Motor neuron (in vitro differentiated cells): ENCODE measurements at regions not wholly inside any gene's neighbourhood (a gene's known extent, or its start where the extent isn't known, plus 50 kb on each side); places are given as distances from the start of the nearest gene placed in this dataset.
"Not testable (repeated sequence)": the region's sequence is repeated elsewhere in the genome, so short reads cannot be mapped to it uniquely, and the experiment has no call there.

Experiments used
- ATAC-seq, 8 experiments: fragments of 200-7000 bp; cut with Tn5 transposase; replicated peaks in 6 of 8; 2 replicates each; pipeline ENCODE4 v1.8.0; 2021; ENCODE audit warnings: mild to moderate bottlenecking in 8 of 8, moderate library complexity in 8 of 8
- H3K27ac ChIP-seq, 2 donors: fragments of 250-450 bp; sonication (Bioruptor Pico); 2 replicates each; pipeline ENCODE4 v1.9.0; 2021; ENCODE audit warnings: antibody characterized with exemption in 2 of 2, mild to moderate bottlenecking in 2 of 2, moderate library complexity in 1 of 2
- H3K4me1 ChIP-seq, 2 donors: fragments of 250-450 bp; sonication (Bioruptor Pico); replicated peaks in 1 of 2; 2 replicates each; pipeline ENCODE4 v1.6.1; 2021; ENCODE audit warnings: antibody characterized with exemption in 2 of 2, mild to moderate bottlenecking in 2 of 2, moderate library complexity in 1 of 2
- H3K4me3 ChIP-seq, 5 donors: fragments of 250-450 bp; sonication (Bioruptor Pico); 2 replicates each; pipeline ENCODE4 v1.9.0; 2021; ENCODE audit warnings: antibody characterized with exemption in 5 of 5, mild to moderate bottlenecking in 5 of 5, moderate library complexity in 4 of 5
- WGBS, 10 experiments: fragments of 450-650 bp; shearing (Covaris generic); methylation state at CpG; one replicate each; pipeline ENCODE4 v1.0.0; 2022; 5-methylcytosine and 5-hydroxymethylcytosine counted together
- in situ Hi-C, 9 experiments: fragments of 400-800 bp; cut with MboI; loops; one replicate each; pipeline ENCODE4 v1.15.0; 2021; ENCODE audit warnings: low sequenced_read_pairs in 9 of 9, low pct_unique_long_range_greater_than_20kb in 2 of 9; ENCODE audit not compliant: unreplicated experiment in 9 of 9

DNA sequence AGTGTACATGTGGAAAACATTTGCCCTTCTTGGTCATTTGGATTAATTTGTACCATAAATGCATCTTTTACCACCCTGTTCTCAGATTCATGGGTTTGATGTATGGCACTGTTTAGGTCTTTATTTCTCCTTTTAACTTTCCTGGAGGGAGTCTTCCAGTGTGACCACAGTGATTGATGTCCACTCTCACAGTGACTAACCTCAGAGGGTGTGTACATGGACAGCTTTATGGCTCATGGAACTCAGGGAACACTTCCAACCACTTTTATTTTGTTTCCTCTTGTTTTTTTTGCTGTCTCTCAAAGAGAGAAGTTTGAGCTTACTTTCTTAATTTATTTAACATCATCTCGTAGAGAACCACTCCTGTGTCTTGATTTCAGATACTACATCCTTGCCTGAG, 489.8 kb upstream of the CHD1 start:
- H3K4me1 ChIP-seq, H3K27ac ChIP-seq, in situ Hi-C loops, H3K4me3 ChIP-seq: not testable (repeated sequence)
- ATAC-seq, result peak in 6 of 8 experiments; percentile 32 to 81 (median 55)
- WGBS, 10 experiments, result no CpG with 5 or more reads among the region's 1 CpG

DNA sequence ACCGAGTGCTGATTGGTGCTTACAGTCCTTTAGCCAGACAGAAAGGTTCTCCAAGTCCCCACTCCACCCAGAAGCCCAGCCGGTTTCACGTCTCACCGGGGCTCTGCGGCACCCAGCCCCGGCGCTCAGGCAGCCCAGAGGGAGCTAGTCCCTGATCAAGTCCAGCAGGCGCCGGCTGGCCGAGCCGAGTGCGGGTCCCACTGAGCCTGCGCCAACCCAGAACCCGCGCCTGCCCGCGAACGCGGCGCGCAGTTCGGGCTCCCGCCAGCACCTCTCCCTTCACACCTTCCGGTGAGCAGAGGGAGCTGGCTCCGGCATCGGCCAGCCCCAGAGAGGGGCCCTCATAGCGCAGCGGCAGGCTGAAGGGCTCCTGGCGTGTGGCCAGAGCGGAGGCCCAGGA, 481.6 kb upstream of the CHD1 start:
- in situ Hi-C loops, ATAC-seq, H3K4me1 ChIP-seq, H3K27ac ChIP-seq, H3K4me3 ChIP-seq: not testable (repeated sequence)
- WGBS, 10 experiments, result no CpG with 5 or more reads among the region's 30 CpGs

DNA sequence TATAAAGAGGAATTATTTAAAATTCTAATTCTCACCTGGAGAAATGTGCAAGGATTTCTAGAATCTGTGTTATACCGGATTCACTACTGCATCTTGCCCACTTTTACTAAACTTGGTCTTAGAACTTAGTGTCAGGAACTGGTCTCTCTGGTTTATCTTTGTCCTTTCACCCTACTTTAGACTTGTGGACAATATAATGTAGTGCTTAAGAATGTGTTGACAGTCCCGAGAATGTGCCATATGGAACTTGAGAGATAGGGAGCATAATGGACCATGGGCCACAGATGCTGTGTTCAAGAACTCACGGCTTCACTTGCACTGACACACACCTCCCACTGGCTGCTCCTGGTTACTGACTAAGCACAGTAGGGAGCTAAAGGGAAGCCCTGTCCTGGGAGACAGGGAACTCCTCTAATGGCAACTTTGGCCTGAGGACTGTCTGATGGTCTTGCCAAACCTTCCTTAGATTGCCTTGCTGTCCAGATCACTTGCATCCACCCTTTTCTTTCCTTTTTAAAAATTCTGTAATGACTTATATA, 476.0 kb upstream of the CHD1 start:
- H3K27ac ChIP-seq, H3K4me3 ChIP-seq, H3K4me1 ChIP-seq, in situ Hi-C loops, ATAC-seq: not testable (repeated sequence)
- WGBS, 10 experiments, result 0 to 80% methylated on average over 1 of the region's 3 CpGs; no CpG with 5 or more reads in 8 of the 10 experiments

DNA sequence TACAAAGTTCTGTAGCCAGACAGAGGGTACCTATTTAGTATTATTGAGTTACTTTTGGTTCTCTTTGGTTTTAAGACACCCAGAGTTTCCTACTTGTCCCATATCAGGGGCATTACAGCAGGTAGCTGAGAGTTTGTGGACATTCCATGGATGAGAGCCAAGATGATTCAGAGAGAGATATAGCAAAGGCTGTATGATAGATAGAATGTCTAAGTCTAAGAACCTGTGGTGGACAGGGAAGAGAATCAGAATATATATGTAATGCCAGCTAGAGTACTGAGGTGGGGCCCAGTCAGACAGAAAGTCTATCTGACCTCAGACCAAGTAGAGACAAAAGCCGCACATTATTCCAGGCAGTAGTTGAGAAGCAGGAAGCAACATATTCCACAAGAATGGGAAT, 471.8 kb upstream of the CHD1 start:
- in situ Hi-C loops, H3K4me3 ChIP-seq, H3K27ac ChIP-seq, H3K4me1 ChIP-seq, ATAC-seq: not testable (repeated sequence)
- WGBS, 10 experiments, result 38 to 40% methylated on average over 1 of the region's 1 CpG; no CpG with 5 or more reads in 8 of the 10 experiments

DNA sequence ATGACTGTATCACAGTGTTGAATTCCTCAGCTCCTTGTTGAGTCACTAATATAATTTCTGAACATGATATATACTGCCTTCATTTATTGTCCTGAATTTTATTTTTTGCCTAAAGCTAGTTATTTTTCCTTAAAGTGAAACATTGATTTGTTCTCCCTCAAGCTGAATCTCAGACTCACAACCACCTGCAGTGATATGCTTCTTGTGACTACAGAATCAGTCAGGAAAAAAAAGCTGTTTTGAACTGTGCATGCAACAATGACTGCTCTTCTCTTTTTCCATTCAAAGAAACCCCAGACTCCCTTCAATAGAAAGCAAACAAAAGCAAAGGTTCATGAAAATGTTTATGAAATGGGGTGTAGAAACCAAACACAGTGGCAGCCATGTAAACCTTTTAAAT, 470.2 kb upstream of the CHD1 start:
- in situ Hi-C loops, result no loop called here
- no peak overlapping the region for H3K27ac ChIP-seq
- no peaks in the 10 kb centered on the region for H3K4me1 ChIP-seq
- ATAC-seq, result no peak
- H3K4me3 ChIP-seq, result no peak overlapping the region

DNA sequence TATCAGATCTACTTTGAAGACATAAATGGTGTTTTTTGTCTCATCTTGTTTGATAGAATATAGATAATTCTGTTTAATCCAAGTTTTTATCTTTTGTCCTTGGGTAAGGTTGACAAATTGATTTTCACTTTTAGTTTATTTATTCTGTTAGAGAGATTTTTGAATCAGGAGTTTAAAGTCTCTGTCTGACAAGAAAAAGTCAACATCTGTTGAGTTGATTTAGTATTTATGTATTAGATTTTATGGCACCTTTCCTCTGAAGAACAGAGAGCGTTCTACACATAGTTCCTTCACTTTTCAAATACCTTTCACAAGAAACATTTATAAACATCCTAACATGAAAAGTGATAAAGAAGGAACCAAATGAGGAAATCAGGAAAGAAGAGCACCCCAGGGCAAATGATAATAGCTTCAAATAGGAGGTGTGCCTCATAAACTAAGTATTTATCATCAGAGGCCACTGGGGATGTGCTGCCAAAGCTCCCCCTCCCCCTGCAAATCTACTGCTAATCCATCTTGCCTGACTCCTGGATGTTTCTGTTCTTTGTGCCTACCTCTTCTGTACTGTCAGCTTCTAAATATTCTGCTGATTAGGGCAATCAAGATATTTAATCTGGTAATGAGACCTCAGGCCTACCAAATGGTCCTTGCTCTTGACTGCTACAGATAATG, 457.7 kb upstream of the CHD1 start:
- Histone ChIP-seq H3K4me3 (no peak overlapping the region), H3K4me1 (no peaks in the 10 kb centered on the region), H3K27ac (no peak overlapping the region)
- peak in 3 of 8 experiments; percentile 33 to 72 (median 68) for ATAC-seq
- WGBS, 10 experiments, result 0 to 80% (median 39%) methylated on average over 1 of the region's 1 CpG; no CpG with 5 or more reads in 4 of the 10 experiments
- in situ Hi-C loops, result no loop called here

DNA sequence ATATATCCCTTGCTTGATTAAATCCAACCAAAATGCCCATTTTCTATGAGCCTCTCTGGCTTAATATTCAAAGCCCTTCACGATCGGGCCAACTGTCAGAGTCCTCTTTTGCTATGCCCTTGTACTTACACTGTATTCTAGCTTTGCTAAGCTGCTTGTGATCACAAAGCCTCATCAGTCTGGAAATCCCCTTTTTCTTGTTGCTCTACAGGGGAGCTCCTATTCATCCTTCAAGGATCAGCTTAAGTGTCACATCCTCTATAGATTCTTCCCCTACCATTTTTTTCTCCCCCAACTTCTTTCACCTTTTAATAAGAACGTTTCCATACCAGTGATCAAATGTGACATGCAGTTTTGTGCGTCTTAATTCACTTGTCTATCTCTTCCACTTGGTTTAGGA, 450.4 kb upstream of the CHD1 start:
- in situ Hi-C loops, result no loop called here
- peaks cover 0 to 4% of the 10 kb centered on the region in 2 donors for H3K4me1 ChIP-seq
- H3K27ac ChIP-seq, result no peak overlapping the region
- no peak for ATAC-seq
- no peak overlapping the region for H3K4me3 ChIP-seq
- 6 to 50% (median 35%) methylated on average over 1 to 4 of the region's 4 CpGs; no CpG with 5 or more reads in 2 of the 10 experiments for WGBS, 10 experiments

DNA sequence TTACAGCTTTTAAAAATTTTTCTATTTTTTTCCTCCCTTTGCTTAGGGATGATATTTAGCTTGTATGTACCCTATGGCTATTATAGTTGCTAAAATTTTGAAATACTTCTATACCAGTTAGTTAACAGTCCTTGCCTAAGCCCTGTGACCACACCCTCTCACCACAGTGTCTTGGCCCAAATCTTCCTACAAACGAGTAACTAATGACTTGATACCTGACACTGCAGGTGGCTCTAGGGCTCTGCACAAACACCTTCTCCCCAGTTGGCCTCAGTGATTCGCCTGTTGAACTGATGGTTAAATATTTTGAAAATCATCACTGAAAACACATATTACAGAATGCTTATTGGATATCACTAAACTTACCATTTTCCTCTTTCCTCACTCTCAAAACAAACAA, 449.6 kb upstream of the CHD1 start:
- Histone ChIP-seq H3K4me1 (peaks cover 0 to 4% of the 10 kb centered on the region in 2 donors), H3K4me3 (no peak overlapping the region), H3K27ac (no peak overlapping the region)
- ATAC-seq, result no peak
- WGBS, 10 experiments, result 0 to 100% (median 40%) methylated on average over 1 to 2 of the region's 2 CpGs; no CpG with 5 or more reads in 2 of the 10 experiments
- in situ Hi-C loops, result no loop called here

DNA sequence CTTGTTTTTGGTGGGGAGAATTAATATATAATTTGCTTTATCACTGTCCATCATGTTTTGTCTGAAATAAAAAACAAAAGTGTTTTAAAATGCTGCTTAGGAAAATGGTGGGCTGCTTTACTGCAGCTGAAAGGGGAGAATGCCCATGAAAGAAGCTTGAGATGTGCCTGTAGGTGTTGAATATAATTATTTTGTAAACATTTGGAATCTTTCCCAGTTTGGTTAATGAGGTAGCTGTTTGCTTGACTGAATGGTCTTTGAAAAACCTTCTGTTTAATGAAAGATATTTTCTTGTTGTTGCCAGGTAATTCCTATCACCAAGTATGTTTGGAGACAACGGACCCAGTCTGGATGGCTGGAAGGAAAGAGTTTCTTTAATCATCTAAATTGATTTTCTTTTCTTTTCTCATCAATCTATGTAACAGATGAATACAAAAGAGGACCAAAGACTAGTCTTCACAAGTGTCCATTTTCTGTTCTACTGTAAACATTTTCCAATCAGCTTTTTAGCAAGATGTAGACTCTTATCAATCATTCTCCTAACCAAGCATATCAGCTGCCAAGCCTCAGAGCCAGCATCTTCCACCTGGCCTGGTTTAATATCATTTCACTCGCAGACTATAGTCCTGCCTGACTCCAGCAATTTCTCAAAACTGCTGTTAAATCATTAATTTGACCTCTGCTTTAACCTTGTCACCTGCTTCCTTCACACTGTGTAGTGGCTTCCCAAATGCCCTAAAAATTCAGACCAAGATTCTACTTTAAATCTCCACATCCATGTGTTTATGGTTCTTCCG, 441.2 kb upstream of the CHD1 start:
- H3K4me3 ChIP-seq, result no peak overlapping the region
- in situ Hi-C loops, result no loop called here

DNA sequence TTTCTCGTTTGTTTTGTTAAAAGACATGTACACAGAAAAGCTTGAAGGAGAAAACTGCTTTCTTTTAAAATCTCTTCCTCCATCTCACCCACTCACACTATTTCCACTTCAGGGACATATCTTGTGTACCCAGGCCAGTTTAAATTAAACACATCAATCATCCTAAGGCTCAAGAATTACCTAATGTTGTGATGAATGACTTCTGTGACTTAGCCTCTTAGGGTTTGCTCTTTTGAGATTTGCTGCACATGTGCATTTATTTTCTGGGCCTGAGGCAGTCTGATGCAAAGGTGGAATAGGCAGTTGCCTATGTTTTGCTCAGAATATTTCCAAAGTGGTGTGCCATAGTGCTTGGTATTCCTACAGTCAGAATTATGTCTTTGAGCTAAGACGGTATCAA, 439.9 kb upstream of the CHD1 start:
- no peak overlapping the region for H3K27ac ChIP-seq
- in situ Hi-C loops, result no loop called here
- ATAC-seq, result peak in 5 of 8 experiments; percentile 4 to 66 (median 40)
- 0 to 100% (median 81%) methylated on average over 1 to 2 of the region's 2 CpGs; no CpG with 5 or more reads in 2 of the 10 experiments for WGBS, 10 experiments
- H3K4me3 ChIP-seq, result no peak overlapping the region
- H3K4me1 ChIP-seq, result peaks cover 22 to 27% of the 10 kb centered on the region in 2 donors

More for the DNA sequence above, 441.2 kb upstream of the CHD1 start:
- peaks cover 22 to 27% of the 10 kb centered on the region in 2 donors for H3K4me1 ChIP-seq
- peak in 5 of 8 experiments; percentile 44 to 87 (median 73) for ATAC-seq
- 0 to 73% (median 32%) methylated on average over 1 to 3 of the region's 3 CpGs for WGBS, 10 experiments
- no peak overlapping the region for H3K27ac ChIP-seq

DNA sequence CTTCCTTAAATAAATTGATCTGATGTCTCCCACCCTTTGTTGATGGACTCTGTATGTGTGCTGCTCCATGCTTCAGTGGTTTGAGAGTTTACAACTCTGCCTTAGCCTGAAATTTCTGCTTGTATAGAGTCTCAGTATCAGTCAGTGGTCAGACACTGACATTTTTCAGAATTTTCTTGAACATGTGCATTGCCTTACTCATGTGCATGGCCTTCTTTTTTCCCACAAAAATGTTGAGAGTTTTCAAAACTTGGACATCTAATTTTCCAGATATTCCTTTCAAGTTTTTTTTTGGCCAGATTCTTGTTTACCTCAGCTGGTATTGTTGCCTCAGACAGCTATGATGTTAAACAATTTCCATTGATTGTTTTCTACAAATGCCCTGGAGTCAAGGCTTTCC, 427.1 kb upstream of the CHD1 start:
- in situ Hi-C loops, result no loop called here
- H3K4me3 ChIP-seq, result no peak overlapping the region
- peak in 1 of 8 experiments; percentile 36 for ATAC-seq

DNA sequence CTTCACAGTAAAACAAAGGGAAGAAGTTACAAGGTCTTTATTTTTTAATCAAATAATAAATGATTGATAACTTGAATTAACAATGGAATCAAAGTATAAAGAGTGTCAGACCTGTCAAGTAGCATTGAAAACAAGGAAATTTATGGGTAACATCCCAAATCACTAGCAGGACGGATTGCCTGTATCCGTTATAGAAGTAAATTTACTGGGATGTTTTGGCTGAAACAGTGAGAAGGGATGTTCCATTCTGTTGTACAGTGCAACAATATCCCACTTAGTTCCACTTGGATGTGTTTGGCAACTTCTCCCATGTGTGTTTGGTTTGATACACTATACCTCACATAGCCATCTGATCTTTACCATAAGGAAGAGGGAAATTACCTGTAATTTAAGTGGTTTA, 421.0 kb upstream of the CHD1 start:
- WGBS, 10 experiments, result 0 to 90% (median 31%) methylated on average over 1 to 2 of the region's 2 CpGs; no CpG with 5 or more reads in 2 of the 10 experiments
- Histone ChIP-seq H3K4me1 (no peaks in the 10 kb centered on the region), H3K27ac (no peak overlapping the region), H3K4me3 (no peak overlapping the region)
- in situ Hi-C loops, result no loop called here
- no peak for ATAC-seq

More for the DNA sequence above, 427.1 kb upstream of the CHD1 start:
- Histone ChIP-seq H3K27ac (no peak overlapping the region), H3K4me1 (no peaks in the 10 kb centered on the region)

DNA sequence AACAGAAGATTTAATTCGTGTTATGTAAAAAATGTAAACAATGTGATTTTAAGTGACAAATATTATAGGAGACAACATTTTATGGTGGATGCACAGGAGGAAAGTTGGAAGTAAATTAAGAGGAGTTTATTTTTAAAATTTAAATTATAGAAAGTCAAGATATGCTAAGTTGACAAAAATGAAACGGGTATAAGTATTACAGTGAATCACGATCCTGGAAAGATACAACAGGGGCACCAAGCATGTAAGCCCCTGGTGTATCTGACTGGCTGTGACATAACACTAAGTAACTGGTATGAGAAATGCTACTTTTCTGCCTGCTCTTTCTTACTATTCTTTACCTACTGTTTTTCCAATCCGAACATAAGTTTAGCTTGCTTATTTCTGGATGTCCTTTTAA, 419.8 kb upstream of the CHD1 start:
- 5 to 93% (median 79%) methylated on average over 4 of the region's 4 CpGs for WGBS, 10 experiments
- no peaks in the 10 kb centered on the region for H3K4me1 ChIP-seq
- no peak for ATAC-seq
- no peak overlapping the region for H3K4me3 ChIP-seq
- H3K27ac ChIP-seq, result no peak overlapping the region
- in situ Hi-C loops, result no loop called here
